NB4 (cell line): ENCODE measurements at regions not wholly inside any gene's neighbourhood (a gene's known extent, or its start where the extent isn't known, plus 50 kb on each side); places are given as distances from the start of the nearest gene placed in this dataset.

ENCODE experiments used
- DNase-seq: peaks from one replicate; pipeline ENCODE4 v3.0.0; 2010; ENCODE audit warnings: low read depth
- H3K4me3 ChIP-seq: one replicate; pipeline ENCODE4 v1.5.1; 2011; ENCODE audit warnings: mild to moderate bottlenecking, low read depth, low read length, moderate library complexity
- MYC ChIP-seq: IDR thresholded peaks from 2 replicates; pipeline ENCODE4 v1.6.1; 2011; ENCODE audit warnings: low read depth, low read length
- POLR2A ChIP-seq: IDR thresholded peaks from 2 replicates; pipeline ENCODE4 v1.6.1; 2011; ENCODE audit warnings: mild to moderate bottlenecking; ENCODE audit not compliant: insufficient read length; ENCODE audit errors: extremely low read depth
- TF ChIP-seq, protein P1 (sequence below): IDR thresholded peaks from one replicate; pipeline ENCODE4 v1.5.1; 2012; ENCODE audit warnings: low read depth, low read length
- TF ChIP-seq, protein P2 (sequence below): IDR thresholded peaks from 2 replicates; pipeline ENCODE4 v1.6.1; 2011; ENCODE audit warnings: low read depth, low read length

DNA sequence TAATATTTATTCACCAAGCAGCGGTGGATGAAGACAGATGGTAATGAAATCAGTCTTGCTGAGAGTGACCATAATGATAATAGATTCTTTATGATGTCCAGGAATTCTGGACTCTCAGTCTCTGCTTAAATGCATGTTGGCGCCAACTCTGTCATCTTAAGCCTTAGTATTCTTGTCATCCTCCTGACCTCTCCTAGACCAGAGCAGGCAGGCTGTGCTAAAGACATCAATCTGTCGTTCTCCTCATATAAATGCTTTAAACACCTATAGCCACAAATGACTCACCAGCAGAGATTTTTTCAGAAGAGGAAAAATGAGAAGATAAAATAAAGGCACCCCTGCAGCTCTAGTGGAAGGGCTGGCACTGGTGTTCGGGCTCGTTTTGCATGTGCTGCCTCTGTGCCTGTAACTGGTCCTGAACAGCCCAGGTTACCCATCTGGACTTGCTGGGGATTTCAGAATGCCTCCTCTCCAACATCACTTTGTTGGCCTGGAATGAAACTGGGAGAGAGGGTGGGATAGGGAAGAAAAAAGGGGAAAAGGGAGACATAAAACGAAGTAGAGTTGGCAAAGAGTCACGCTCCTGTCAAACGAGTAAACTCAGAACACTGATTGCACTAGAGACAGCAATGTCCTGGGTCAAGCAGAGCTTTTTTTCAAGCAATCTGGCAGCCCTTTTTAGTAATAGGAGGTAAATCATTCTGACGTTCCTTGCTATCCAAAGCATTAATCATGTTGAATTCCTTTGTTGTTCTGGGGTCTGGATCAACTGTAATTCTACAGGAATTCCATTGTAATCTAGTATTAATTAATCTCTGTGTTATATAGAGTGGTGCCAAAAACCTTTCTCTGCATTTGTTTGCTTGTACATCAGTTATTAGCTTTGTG is 195.5 kb upstream of the CLINT1 start:
- H3K4me3 ChIP-seq, result no peak overlapping the region
- no peak for DNase-seq
- TF ChIP-seq, protein P1, sequence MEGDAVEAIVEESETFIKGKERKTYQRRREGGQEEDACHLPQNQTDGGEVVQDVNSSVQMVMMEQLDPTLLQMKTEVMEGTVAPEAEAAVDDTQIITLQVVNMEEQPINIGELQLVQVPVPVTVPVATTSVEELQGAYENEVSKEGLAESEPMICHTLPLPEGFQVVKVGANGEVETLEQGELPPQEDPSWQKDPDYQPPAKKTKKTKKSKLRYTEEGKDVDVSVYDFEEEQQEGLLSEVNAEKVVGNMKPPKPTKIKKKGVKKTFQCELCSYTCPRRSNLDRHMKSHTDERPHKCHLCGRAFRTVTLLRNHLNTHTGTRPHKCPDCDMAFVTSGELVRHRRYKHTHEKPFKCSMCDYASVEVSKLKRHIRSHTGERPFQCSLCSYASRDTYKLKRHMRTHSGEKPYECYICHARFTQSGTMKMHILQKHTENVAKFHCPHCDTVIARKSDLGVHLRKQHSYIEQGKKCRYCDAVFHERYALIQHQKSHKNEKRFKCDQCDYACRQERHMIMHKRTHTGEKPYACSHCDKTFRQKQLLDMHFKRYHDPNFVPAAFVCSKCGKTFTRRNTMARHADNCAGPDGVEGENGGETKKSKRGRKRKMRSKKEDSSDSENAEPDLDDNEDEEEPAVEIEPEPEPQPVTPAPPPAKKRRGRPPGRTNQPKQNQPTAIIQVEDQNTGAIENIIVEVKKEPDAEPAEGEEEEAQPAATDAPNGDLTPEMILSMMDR, result no peak
- TF ChIP-seq, protein P2, sequence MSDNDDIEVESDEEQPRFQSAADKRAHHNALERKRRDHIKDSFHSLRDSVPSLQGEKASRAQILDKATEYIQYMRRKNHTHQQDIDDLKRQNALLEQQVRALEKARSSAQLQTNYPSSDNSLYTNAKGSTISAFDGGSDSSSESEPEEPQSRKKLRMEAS, result no peak
- TF ChIP-seq POLR2A, result no peak
- no peak for TF ChIP-seq MYC

DNA sequence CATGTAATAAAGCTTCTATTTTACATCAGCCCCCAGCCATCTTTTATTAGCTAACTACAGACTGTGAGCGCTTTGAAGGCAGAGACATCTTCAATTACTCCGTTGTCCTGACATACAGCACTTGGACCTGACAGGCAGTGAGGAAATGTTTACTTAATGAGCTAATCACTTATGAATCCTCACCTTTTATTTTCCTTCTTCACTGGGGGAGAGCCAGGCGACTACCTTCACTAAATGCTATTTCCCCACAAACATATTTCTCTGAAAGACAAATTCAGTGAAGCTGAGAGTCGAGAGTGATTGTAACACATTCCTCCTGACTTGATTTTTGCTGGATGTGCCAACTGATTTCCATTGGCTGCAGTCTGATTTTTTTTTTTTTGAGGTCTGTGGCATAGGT is 192.1 kb upstream of the CLINT1 start:
- no peak for DNase-seq
- TF ChIP-seq POLR2A, result no peak
- TF ChIP-seq, protein P1, result no peak
- TF ChIP-seq, protein P2, result no peak
- TF ChIP-seq MYC, result no peak
- no peak overlapping the region for H3K4me3 ChIP-seq

DNA sequence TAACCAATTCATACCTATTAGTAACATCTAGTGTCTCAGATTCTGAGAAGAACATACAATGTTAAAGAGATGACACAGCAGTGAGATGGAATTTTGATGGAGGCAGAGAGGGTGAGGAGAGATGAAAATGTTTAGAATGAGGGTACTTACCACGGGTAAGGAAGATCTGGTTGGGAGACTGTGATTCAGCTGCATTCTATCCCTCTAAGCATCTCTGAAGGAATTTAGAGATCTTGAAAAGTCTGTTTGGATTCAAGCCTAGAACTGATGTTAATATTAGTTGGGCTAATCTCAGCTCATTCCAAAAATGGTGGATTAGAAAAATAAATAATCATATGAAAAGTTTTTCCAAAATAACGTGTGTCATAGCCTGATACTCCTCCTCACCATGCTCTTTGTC is 191.5 kb upstream of the CLINT1 start:
- no peak overlapping the region for H3K4me3 ChIP-seq
- TF ChIP-seq POLR2A (no peak), MYC (no peak)
- TF ChIP-seq, protein P1, result no peak
- TF ChIP-seq, protein P2, result no peak
- DNase-seq, result no peak

DNA sequence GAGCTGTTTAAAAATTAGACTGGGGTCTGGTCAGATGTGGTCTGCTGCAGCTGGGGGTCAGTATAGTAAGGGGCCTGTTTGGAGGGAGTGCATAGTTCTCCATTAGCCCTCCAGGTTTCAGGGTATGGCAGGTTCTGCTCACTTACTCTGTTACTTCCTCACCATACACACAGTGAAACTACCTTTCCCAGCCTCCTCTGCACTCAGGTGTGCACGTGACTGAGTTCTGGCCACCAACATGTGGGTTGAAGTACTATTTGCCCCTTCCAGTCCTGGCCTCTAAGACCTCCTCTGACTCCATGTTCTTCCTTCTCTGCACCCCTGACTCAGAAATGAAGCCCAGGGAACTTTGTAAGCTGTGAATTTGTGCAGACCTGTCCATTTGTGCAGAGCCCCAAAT is 190.5 kb upstream of the CLINT1 start:
- DNase-seq, result no peak
- TF ChIP-seq, protein P2, result 0 out of 2 replicates have a peak, but pooled peaks have one; percentile 5
- TF ChIP-seq MYC, result no peak
- no peak overlapping the region for H3K4me3 ChIP-seq

DNA sequence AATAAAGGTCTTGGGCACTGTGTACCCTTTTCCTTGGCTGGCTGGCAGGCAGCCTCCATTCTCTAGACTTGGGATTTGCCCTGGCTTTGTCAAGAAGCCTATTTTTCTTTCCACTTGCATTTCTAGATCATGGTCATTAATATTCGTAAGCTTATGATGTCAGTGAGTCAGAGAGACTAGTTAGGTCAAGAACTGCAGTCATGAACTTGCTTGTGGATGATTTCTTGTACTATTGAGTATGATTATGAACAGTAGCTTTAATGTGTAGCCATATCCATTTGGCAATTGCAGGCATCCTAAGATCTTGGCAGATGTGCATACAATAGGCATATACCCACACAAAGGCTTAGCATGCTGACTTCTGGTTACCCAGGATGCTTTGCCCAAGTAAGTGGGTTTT is 186.8 kb upstream of the CLINT1 start:
- no peak for DNase-seq
- no peak overlapping the region for H3K4me3 ChIP-seq
- TF ChIP-seq, protein P1, result no peak
- TF ChIP-seq POLR2A, result no peak

DNA sequence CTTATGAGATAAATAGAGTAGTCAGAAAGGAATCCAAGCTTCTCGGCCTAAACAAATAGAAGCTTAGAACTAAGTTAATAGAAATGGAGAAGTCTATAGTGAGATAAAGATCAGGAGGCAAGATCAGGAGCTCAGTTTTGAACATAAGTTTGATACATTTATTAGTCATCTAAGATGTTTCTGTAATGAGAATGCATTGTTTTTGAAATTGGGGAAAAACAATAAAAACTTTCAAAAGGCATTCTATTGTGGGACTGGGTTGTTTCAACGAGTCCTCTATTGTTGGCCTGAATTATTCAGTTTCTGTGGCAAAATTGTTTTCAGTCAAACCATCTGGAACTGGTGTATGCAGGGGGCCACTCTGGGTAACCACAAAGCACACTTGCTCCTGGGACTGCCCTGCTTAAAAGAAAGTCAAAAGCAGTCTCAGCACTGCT is 181.0 kb upstream of the CLINT1 start:
- no peak for DNase-seq

More for the DNA sequence above, 181.0 kb upstream of the CLINT1 start:
- TF ChIP-seq POLR2A (no peak), MYC (no peak)
- TF ChIP-seq, protein P1, result no peak
- TF ChIP-seq, protein P2, result no peak
- no peak overlapping the region for H3K4me3 ChIP-seq
